Transverse colon (tissue), 4 donors: ENCODE measurements at regions not wholly inside any gene's neighbourhood (a gene's known extent, or its start where the extent isn't known, plus 50 kb on each side); places are given as distances from the start of the nearest gene placed in this dataset.

ENCODE experiments used
- DNase-seq: peaks from one replicate; pipeline ENCODE4 v3.0.0-alpha.2; 2019
- H3K27ac ChIP-seq, 4 donors: fragments of 200-600 bp; sonication (generic); 2 replicates each; pipeline ENCODE4 v1.5.1; 2016 to 2018; ENCODE audit warnings: inconsistent platforms in 4 of 4
- H3K27me3 ChIP-seq: fragments of 200-600 bp; sonication (generic); 2 replicates; pipeline ENCODE4 v1.5.1; 2017; ENCODE audit warnings: inconsistent platforms
- H3K36me3 ChIP-seq, 4 donors: fragments of 200-600 bp; sonication (generic); 2 replicates each; pipeline ENCODE4 v1.5.1; 2017 to 2019; ENCODE audit warnings: inconsistent platforms in 4 of 4
- H3K4me1 ChIP-seq, 4 donors: fragments of 200-600 bp; sonication (generic); 2 replicates each; pipeline ENCODE4 v1.5.1; 2017 to 2020; ENCODE audit warnings: inconsistent platforms in 4 of 4
- H3K4me3 ChIP-seq, 4 donors: fragments of 200-600 bp; sonication (generic); 1 replicate in 1 of 4; 2 replicates in 3 of 4; pipeline versions ENCODE4 v1.5.1 to v1.6.1; 2017 to 2019; ENCODE audit warnings: inconsistent platforms in 4 of 4
- H3K9me3 ChIP-seq, 2 donors: fragments of 200-600 bp; sonication (generic); 2 replicates each; pipeline ENCODE4 v1.5.1; 2017 to 2019; ENCODE audit warnings: inconsistent platforms in 2 of 2
- EP300 ChIP-seq: sonication (generic); formaldehyde crosslinking; IDR thresholded peaks from one replicate; pipeline ENCODE4 v1.6.1; 2017; ENCODE audit warnings: antibody characterized with exemption, low read depth
- POLR2A ChIP-seq: fragments of 450-650 bp; IDR thresholded peaks from one replicate; pipeline ENCODE4 v1.6.1; 2016; ENCODE audit warnings: antibody characterized with exemption, mild to moderate bottlenecking, moderate library complexity
- POLR2AphosphoS5 ChIP-seq, 3 donors: sonication (generic); formaldehyde crosslinking; IDR thresholded peaks; one replicate each; pipeline ENCODE4 v1.6.1; 2016; ENCODE audit warnings: antibody characterized with exemption in 3 of 3
- WGBS, 2 donors: methylation state at CpG; one replicate each; pipeline ENCODE4 v1.1.5; 2018; ENCODE audit warnings: low coverage in 1 of 2; 5-methylcytosine and 5-hydroxymethylcytosine counted together
- in situ Hi-C, 4 donors: fragments of 200-750 bp; cut with MboI; loops; one replicate each; pipeline versions ENCODE4 v1.15.0 to v1.15.1; 2017; ENCODE audit warnings: low sequenced_read_pairs in 3 of 4, low pct_ligation_motif_present in 1 of 4, low pct_unique_long_range_greater_than_20kb in 1 of 4
- intact Hi-C: fragments of 100-400 bp; cut with DNase I; formaldehyde crosslinking; loops from one replicate; pipeline ENCODE4 v1.15.1; 2023; ENCODE audit warnings: low total_unique reads
- TF ChIP-seq, protein P1 (sequence below), 5 experiments: fragments of 200-600 bp in 3 of 5; fragments of 450-650 bp in 2 of 5; sonication (generic) in 3 of 5; IDR thresholded peaks; 1 replicate in 2 of 5; 2 replicates in 3 of 5; pipeline ENCODE4 v1.5.1; 2016 to 2017; ENCODE audit warnings: antibody characterized with exemption in 5 of 5, inconsistent platforms in 3 of 5, mild to moderate bottlenecking in 2 of 5, moderate library complexity in 1 of 5

GRCh38 chr20:55584964-55585363 lies 420.4 kb downstream of the CBLN4 start:
- Histone ChIP-seq H3K27ac (no peak overlapping the region), H3K4me3 (no peak overlapping the region), H3K9me3 (no peaks in the 10 kb centered on the region), H3K27me3 (no peaks in the 10 kb centered on the region), H3K4me1 (no peaks in the 10 kb centered on the region), H3K36me3 (no peaks in the 10 kb centered on the region)
- 83 to 95% methylated on average over 1 of the region's 1 CpG for WGBS, 2 donors
- intact Hi-C loops, result no loop called here
- in situ Hi-C loops, result no loop called here
- DNase-seq, result no peak
- TF ChIP-seq POLR2A (no peak), EP300 (no peak), POLR2AphosphoS5 (IDR thresholded peaks at IDR 0.05) (no peak)
- TF ChIP-seq, protein P1, sequence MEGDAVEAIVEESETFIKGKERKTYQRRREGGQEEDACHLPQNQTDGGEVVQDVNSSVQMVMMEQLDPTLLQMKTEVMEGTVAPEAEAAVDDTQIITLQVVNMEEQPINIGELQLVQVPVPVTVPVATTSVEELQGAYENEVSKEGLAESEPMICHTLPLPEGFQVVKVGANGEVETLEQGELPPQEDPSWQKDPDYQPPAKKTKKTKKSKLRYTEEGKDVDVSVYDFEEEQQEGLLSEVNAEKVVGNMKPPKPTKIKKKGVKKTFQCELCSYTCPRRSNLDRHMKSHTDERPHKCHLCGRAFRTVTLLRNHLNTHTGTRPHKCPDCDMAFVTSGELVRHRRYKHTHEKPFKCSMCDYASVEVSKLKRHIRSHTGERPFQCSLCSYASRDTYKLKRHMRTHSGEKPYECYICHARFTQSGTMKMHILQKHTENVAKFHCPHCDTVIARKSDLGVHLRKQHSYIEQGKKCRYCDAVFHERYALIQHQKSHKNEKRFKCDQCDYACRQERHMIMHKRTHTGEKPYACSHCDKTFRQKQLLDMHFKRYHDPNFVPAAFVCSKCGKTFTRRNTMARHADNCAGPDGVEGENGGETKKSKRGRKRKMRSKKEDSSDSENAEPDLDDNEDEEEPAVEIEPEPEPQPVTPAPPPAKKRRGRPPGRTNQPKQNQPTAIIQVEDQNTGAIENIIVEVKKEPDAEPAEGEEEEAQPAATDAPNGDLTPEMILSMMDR (IDR thresholded peaks at IDR 0.05), result no peak

DNA sequence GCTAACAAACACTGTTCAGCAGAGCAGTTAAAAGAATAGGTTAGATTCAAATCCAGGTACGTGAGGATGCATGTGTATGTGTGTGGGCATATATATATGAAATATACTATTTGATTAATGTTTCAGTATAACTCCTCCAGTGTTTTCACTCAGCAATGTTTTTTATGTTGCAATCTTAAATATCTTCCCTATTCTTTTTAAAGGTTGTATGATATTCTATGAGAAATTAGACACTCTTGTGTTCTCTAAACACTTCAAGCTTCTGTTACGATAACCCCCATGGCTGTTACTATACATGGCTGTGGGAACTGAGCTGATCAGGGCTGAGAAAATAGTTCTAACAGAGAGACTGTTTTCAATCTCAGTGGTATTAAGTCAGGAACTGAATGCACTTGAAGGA lies 421.0 kb downstream of the CBLN4 start:
- Histone ChIP-seq H3K4me3 (no peak overlapping the region), H3K27ac (no peak overlapping the region), H3K4me1 (no peaks in the 10 kb centered on the region), H3K36me3 (no peaks in the 10 kb centered on the region), H3K9me3 (no peaks in the 10 kb centered on the region), H3K27me3 (no peaks in the 10 kb centered on the region)
- 78 to 89% methylated on average over 2 of the region's 2 CpGs for WGBS, 2 donors
- intact Hi-C loops (no loop called here), in situ Hi-C loops (no loop called here)
- TF ChIP-seq EP300 (no peak), POLR2A (no peak), POLR2AphosphoS5 (IDR thresholded peaks at IDR 0.05) (no peak)
- TF ChIP-seq, protein P1 (IDR thresholded peaks at IDR 0.05), result no peak
- DNase-seq, result no peak

- 33 to 86% methylated on average over 1 of the region's 1 CpG for WGBS, 2 donors
- no peaks in the 10 kb centered on the region for H3K4me1 ChIP-seq
- no peak overlapping the region for H3K4me3 ChIP-seq
- DNase-seq, result no peak
- in situ Hi-C loops, result no loop called here
- TF ChIP-seq POLR2AphosphoS5 (IDR thresholded peaks at IDR 0.05) (no peak), EP300 (no peak), POLR2A (no peak)
- TF ChIP-seq, protein P1 (IDR thresholded peaks at IDR 0.05), result no peak
- H3K27me3 ChIP-seq, result no peaks in the 10 kb centered on the region
- intact Hi-C loops, result no loop called here
- H3K36me3 ChIP-seq, result no peaks in the 10 kb centered on the region
- H3K9me3 ChIP-seq, result no peaks in the 10 kb centered on the region
- H3K27ac ChIP-seq, result no peak overlapping the region
Observed at GRCh38 chr20:55583036-55583435, 422.3 kb downstream of the CBLN4 start.

GRCh38 chr20:55582498-55582897 lies 422.8 kb downstream of the CBLN4 start:
- DNase-seq, result no peak
- Histone ChIP-seq H3K36me3 (no peaks in the 10 kb centered on the region), H3K27ac (no peak overlapping the region), H3K9me3 (no peaks in the 10 kb centered on the region), H3K27me3 (no peaks in the 10 kb centered on the region), H3K4me3 (no peak overlapping the region), H3K4me1 (no peaks in the 10 kb centered on the region)
- intact Hi-C loops (no loop called here), in situ Hi-C loops (no loop called here)
- TF ChIP-seq POLR2AphosphoS5 (IDR thresholded peaks at IDR 0.05) (no peak), POLR2A (no peak), EP300 (no peak)
- TF ChIP-seq, protein P1 (IDR thresholded peaks at IDR 0.05), result no peak
- 70 to 78% methylated on average over 4 to 5 of the region's 5 CpGs for WGBS, 2 donors
